GM21737 (cell line): ENCODE measurements at regions not wholly inside any gene's neighbourhood (a gene's known extent, or its start where the extent isn't known, plus 50 kb on each side); places are given as distances from the start of the nearest gene placed in this dataset.
"Not testable (repeated sequence)": the region's sequence is repeated elsewhere in the genome, so short reads cannot be mapped to it uniquely, and the experiment has no call there.

Experiments
- ATAC-seq: cut with Tn5 transposase; IDR thresholded peaks from one replicate; pipeline ENCODE4 v1.9.1; 2021; ENCODE audit warnings: mild to moderate bottlenecking, moderate library complexity; ENCODE audit not compliant: unreplicated experiment

- not testable (repeated sequence) for ATAC-seq
These were observed 111.6 kb downstream of the PPIAL4A start for GRCh38 chr1:121001090-121001726.

DNA sequence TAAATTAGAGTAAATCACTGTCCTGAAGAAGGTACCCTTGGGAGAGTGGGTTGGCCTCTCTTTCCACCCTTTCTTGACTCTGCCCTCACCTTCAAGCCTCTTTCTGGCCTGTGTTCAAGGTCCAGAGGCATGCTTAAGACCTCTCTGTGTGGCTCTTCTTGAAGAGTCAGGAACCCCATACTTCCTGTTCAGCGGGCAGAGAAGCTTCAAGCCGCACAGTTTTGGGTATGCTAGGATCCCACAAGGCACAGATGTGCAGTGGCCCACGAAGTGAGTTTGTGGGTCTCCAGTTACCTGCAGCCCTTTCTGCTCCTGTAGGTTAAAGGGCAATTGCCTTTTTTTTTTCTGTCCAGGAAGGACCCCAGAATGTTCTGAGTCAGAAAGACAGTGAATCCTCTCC is 113.7 kb downstream of the PPIAL4A start:
- not testable (repeated sequence) for ATAC-seq

- not testable (repeated sequence) for ATAC-seq
These were observed 117.3 kb downstream of the PPIAL4A start for GRCh38 chr1:121006826-121007225.

- not testable (repeated sequence) for ATAC-seq
These were observed 118.2 kb downstream of the PPIAL4A start for GRCh38 chr1:121007755-121008154.

GRCh38 chr1:121008512-121009215 is 119.1 kb downstream of the PPIAL4A start:
- not testable (repeated sequence) for ATAC-seq

GRCh38 chr1:121009216-121010057 is 119.9 kb downstream of the PPIAL4A start:
- not testable (repeated sequence) for ATAC-seq

DNA sequence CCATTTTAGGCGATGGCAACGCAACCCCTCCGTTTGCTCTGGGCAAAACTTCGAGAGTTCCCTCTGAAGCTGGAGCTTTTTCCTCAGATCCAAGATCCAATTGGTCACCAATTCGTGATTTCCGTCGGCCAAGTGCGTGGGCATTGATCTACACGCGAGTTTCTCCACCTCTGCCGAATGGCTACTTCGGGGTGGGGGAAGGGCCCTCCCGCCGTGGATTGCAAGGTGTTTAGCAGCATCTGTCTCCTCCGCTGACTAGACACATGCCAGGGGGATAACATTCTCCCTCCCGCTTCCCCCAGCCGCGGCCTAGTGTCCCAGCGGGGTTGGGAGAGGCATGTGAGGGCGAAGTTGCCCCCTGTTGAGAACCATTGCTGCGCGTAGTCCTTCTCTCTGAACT is 120.6 kb downstream of the PPIAL4A start:
- not testable (repeated sequence) for ATAC-seq

GRCh38 chr1:121013181-121013580 is 123.6 kb downstream of the PPIAL4A start:
- ATAC-seq: not testable (repeated sequence)

GRCh38 chr1:121016182-121017028 is 126.8 kb downstream of the PPIAL4A start:
- not testable (repeated sequence) for ATAC-seq

- ATAC-seq: not testable (repeated sequence)
These were observed 130.3 kb downstream of the PPIAL4A start for GRCh38 chr1:121019715-121020349.

- not testable (repeated sequence) for ATAC-seq
These were observed 131.0 kb downstream of the PPIAL4A start for GRCh38 chr1:121020350-121021236.

DNA sequence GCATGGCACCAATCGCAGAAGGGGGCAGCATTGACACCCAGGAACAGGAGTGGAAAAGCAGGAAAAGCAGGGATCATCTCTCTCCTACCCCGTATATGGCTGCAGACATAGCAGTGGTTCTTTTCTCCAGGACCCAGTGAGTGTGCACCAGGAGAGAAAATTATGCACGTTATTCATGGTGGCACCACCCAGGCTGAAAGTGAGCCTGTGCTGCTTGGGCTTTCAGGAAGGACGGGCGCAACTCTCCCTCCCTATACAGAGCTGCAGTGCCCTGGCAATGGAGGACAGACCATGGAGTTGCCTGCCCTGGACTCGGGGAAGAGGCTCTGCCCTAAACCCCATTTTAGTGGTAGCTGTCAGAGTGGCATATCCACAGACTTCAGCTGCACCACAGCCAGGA is 132.1 kb downstream of the PPIAL4A start:
- ATAC-seq: not testable (repeated sequence)

DNA sequence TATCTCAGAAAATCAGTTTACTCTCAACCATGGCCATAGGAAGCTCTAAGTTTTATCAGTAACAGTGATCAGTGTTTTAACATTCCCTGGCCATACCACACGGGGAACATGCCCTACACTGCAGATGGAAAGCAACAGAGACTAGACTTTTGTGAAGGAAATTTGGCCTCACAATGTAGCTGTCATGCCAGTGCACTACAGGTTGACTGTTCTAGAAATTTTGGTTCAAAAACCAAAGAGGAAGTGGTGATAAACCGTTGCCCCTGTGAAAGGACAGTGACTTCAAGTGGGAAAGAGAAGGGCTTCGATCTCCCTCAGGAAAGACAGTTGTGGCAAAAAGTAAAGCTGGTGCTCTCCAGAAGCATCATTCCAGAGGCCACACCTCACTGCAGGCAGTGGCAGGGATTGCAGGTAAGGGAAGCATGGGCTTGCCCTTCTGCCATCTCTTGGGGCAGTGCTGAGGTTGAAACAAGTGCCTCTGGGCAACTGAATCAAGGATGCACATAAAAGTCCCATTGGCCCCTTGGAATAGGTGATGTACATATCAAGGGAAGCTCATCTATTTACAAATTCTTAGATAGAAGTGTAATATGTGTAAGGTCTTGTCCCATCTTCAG is 143.4 kb downstream of the PPIAL4A start:
- not testable (repeated sequence) for ATAC-seq

DNA sequence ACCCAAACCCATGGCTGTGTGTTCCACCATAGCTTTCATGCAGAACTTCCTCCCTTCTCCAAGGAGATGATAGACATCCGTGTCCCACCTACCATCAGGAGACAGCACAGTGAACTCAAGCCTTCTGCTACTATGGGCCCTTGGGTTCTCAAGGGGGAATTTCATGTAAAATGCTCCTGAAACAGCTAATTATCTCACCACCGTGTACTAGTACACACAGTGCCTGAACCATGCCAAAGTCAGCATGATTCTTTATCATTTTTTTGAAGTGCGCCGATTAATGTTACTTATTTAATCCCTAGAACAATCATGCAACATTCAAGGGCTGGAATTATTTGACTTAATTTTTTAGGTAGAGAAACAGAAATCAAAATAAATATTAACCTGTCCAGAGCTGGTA is 147.2 kb downstream of the PPIAL4A start:
- ATAC-seq: not testable (repeated sequence)

DNA sequence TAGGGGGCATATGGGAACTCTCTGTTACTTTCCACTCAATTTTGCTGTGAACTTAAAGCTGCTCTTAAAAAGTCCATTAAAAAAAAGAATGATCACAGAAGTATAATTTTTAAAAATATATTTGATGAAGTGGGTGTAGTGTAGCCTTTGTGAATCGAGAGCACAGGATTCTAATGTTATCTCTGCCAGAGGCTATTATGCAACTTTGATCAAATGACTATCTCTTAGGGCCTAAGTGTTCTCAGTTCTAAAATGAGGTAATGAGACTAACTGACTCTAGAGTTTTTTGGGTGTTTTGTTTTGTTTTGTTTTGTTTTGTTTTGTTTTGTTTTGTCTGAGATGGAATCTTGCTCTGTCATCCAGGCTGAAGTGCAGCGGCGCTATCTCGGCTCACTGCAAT is 143.2 kb downstream of the FAM72B start:
- not testable (repeated sequence) for ATAC-seq

GRCh38 chr1:121041497-121041896 is 142.6 kb downstream of the FAM72B start:
- not testable (repeated sequence) for ATAC-seq

GRCh38 chr1:121042882-121043281 is 141.3 kb downstream of the FAM72B start:
- not testable (repeated sequence) for ATAC-seq

DNA sequence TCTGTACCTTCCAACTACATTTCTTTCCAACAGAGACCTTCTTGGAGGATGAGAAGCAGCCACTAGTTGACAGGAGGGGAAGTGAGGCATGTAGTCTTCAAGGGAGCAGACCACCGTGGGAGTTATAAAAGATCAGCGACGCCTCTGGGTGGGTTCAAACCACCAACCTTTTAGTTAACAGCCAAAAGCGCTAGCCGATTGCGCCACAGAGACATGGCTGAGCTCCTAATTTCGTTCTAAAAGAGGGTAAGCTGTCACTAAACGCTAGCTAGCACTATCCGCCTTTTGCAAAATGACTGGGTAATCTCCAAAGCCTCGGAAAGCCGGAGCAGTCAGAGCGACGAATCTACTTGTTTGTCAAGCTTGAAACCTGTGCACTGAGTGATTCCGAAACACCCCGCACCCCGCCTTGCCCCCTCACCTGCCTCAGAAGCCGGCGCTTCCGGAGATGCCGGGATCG is 135.8 kb downstream of the FAM72B start:
- not testable (repeated sequence) for ATAC-seq
